Islet of Langerhans (tissue), 1 donor: ENCODE measurements at regions not wholly inside any gene's neighbourhood (a gene's known extent, or its start where the extent isn't known, plus 50 kb on each side); places are given as distances from the start of the nearest gene placed in this dataset.
"Not testable (repeated sequence)": the region's sequence is repeated elsewhere in the genome, so short reads cannot be mapped to it uniquely, and the experiment has no call there.

ENCODE experiments used
- FAIRE-seq: peaks from one replicate; lab custom pipeline; 2011; peaks lifted over from hg19 to GRCh38; lab: Jason Lieb, UNC

DNA sequence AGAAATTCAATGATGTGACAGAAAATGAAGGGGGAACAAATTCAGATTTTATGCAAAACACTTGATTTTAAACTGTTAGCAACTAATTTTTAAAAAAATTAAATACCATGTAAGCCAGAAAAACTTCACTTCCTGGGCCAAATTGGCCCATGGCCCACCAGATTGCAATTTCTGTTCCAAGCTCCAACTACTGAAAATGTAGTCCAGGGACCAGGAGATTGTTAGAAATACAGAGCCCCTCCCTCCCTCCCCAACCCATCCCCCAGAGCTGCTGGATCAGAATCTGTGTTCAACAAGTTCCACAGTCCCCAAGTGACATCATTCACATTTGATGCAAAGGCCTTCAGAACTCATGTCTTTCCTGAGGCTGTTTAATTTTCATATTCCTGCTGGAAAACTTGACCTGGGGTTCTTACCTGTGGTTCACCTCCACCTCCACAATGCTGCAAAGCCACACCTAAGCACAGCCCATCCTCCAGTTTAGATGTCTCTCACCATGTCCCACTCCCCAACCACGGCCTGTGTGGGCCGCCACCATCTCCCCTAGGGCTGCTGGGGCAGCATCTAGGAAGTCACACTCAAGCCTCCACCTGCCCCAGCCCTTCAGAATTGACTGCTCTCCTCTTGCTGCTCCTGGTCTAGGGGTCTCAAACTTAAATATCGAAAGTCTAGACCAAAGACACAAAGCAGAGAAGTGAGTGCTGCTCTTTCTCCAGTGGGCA, 482.0 kb downstream of the UQCRFS1 start:
- FAIRE-seq = no peak

DNA sequence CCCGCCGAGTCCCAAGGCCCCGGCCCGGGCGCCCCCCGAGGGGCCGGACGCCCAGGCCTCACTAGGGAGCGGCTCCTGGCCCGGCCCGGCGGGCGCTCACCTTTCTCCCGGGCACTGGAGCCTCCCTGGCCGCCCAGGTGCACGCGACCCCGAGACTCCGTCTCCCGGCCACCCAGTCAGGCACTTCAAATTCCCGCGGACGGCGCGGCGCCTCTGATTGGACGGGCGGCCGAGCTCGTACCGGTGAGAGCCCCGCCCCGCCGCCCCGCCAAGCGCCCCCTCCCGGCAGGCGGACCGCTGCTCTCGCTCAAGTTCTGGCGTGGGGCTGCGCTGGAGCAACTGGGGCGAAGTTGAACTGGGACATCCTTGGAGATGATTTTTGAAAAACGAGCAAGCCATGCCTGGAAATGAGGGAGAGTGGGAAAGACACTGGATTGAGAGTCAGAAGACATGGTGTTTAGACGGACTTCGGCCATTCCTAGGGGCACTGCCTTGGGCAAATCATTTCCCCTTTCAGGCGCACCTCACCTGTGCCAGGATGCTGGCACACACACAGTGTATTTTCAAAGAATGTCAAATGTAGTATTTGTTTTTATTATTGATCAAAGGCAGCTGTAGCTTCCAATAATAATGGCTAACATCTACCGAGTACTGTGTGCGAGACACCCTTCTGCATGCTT, 485.3 kb downstream of the UQCRFS1 start:
- FAIRE-seq = no peak

DNA sequence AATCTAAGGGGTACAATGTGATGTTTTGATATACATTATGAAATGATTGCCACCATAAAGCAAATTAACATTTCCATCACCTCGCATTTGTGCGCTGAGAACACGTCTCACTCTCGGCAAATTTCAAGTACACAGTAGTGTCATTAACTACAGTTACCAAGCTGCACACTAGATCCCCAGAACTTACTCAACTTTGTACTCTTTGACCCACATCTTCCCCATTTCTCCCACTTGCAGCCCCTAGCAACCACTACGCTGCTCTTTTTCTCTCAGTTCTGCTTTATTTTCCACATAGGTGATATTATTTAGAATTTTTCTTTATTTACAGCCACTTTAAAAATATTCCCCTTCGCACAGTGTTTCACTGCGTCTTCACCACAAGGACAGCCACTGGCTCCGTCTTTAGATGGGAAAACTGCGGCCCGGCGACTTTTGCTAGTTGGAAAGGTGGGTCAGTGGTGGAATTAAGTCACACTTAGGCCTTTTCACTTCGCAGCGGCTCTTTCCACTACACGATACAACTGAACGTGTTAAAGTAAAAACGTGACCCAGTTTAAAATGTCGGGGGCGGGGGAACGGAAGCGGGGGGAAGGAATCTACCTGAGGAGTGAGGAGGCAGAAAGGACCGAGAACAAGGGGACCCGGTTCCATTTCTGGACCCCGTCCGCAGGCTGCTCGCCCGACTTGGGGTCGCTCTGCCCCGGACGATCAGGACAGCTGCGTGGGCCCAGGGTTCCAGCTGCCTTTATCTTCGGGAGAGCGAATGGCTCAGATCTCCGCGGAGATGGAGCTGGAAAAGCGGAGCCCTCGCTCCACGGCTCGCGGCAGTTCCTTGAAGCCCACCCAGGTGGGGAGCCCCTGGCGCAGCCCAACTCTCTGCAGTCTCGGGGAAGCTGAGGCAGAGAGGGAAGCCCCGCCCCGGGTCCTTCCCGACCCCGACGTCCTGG, 486.1 kb downstream of the UQCRFS1 start:
- no peak for FAIRE-seq

DNA sequence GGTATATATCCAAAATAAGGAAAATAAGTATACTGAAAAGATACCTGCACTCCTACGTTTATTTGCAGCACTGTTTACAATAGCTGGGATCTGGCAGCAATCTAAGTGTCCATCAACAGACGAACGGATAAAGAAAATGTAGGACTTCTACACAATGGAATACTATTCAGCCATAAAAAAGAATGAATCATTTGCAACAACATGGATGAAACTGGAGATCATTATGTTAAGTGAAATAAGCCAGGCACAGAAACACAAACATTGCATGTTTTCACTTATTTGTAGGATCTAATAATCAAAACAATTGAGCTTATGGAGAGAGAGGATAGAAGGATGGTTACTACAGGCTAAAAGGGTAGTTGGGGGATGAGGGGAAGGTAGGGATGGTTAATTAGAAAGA, 494.0 kb downstream of the UQCRFS1 start:
- no peak for FAIRE-seq

DNA sequence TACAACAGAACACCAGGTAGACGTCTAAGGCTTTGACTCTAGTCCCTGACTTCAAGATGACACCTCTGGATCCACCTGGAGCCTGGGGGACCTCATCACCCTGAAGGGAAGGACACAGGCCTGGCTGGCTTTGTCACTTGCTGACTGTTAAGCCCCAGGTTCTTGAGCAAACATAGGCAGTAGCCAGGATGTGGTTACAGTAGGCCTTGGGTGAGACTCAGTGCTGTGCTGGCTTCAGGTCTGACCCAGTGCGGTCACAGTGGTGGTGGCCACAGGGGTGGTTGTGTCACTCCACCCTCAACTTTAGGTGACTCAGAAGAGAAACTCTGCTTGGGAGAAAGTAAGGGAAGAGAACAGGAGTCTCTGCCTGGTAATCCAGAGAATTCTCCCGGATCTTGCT, 497.8 kb downstream of the UQCRFS1 start:
- no peak for FAIRE-seq

DNA sequence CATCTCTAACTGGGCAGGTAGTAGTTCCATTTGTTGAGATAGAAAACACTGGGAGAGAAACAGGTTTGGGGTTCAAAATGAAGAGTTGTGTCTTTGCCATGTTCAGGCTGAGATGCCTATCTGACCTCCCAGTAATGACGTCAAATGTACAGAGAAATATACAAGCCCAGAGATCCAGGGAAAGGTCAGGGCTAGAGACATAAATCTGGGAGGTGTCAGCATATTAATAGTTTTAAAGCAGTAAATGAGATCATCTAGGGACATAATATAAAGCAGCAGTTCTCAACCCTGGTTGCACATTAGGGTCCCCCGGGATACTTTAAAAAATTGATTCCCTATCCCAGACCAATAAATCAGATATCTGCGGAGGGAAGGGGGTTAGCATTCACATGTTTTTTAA, 501.5 kb downstream of the UQCRFS1 start:
- no peak for FAIRE-seq

DNA sequence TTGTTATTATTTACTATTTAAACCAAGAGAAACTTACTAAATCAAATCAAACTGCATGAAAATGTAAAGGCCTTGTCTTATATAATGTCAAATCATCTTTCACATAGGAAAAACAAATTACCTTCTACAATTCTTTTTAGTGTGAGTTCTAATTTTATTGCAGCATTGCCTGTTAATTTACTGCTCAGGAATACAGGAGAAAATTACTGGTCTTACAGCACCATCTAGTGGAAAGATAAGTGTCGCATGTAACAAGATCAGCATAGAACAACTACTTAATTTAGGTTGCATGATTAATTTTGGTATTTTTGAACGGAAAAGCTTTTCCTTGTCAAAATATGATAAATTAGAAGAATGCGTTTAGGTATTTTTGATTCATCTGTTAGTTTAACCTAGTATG, 502.7 kb downstream of the UQCRFS1 start:
- FAIRE-seq = peak; percentile 100

DNA sequence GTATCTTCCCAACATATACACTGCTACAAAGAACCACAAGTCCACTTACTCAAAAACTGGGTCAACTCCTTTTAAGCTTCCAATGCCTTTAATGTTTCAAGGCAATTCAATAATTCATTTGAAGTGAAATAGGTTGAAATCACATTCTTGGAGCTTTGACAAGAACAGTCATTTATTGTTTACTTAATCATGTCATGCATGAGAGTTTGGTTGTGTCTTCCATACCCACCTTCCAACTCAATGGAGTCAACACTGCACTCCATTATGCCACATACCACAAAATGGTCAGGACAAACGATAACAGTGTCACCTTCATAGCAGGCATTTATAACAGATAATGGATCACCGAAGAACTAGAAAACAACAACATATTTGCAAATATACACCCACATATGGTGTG, 506.3 kb downstream of the UQCRFS1 start:
- FAIRE-seq = no peak

DNA sequence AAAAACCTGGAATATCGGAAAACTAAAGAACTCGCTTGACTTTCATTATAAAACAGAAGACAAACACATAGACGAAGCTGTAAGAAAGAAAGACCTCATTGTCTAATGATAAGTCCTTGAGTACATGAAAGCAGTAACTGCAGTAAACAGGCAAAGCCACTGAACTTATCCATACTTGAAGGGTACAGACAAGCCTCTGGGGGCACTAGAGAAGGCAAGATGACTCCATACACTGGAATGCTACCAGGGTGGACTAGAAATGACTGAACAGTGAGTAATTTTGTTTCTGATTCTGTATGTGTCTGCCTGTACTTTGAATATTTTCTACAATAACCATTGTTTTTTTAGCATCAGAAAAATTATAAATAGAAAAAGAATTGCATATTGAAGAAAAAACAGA, 507.9 kb downstream of the UQCRFS1 start:
- FAIRE-seq = no peak

DNA sequence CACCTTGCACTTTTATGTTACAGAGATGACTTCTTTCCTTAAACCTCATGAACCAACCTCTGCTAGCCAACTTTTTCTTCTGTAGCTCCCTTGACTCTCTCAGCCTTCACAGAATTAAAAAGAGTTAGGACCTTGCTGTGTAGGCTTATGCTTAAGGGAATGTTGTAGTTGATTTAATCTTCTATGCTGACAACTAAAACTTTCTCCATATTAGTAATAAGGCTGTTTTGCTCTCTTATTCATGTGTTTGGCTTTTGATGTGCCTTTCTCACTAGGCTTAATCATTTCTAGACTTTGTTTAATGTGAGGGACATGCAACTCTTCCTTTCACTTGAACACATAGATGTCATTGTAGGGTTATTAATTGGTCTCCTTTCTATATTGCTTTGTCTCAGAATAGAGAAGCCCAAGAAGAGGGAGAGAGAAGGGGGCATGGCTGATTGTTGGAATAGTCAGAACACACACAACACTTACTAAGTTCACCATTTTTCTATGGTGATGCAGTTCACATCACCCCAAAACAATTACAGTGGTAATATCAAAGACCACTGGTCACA, 509.5 kb downstream of the UQCRFS1 start:
- no peak for FAIRE-seq

DNA sequence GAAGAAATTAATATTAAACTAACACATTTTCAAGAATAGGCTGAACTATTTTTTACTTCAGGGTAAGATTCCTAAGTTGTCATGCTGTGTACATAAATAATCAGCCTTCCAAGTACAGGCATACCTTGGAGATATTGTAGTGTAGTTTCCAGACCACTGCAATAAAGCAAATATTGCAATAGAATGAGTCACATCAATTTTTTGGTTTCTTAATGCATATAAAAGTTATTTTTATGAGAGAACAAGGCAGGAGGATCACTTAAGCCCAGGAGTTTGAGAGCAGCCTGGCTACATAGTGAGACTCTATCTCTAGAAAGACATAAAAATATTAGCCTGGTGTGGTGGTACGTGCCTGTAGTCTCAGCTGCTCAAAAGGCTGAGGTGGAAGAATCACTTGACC, 511.5 kb downstream of the UQCRFS1 start:
- no peak for FAIRE-seq

DNA sequence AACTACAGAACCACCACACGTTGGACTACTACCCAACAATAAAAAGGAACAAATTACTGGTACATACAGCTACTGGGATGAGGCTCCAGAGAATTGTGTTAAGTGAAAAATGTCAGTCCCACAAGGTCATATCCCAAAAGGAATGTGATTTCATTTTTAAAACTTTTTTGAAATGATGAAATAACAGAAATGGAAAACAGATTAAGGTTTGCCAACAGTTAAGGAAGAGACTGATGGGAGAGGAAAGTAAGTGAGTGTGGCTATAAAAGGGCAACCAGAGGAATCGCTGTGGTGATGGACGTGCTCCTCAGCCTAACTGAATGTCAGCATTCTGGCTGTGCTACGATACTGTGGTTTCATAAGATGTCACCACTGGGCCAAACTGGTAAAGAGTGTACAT, 512.8 kb downstream of the UQCRFS1 start:
- no peak for FAIRE-seq

DNA sequence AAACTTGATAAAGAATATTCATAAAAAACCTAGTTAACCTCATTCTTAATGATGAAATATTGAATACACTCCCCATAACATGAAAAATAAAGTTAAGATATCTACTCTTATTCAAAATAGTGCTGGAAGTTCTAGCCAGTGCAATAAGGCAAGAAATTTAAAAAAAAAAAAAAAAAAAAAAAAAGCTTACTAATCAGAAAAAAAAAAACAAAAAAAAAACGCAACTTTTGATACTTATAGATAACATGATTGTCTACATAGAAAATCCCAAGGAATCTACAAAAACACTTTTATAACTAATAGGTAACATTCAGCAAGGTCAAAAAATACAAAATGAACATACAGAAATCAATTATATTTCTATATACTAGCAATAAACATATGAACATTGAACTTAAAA, 515.6 kb downstream of the UQCRFS1 start:
- FAIRE-seq = peak; percentile 9

DNA sequence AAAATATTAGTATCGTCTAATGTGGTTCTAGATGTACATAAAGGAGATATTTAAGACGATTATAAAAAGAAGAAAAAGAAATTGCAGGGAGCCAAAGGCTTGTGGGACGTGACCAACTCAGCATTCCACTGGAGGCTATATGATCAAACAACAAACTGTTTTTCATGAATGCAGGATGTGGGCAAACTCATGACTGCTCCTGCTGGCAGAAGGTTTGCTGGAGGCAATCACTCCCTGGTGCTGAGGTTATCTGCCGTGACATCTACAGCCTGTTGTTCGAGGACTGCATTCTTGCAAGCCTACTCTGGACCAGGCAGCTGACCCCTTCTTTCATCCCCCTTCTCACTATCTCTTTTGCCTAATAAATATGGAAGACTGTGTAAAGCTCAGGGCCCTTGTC, 518.1 kb downstream of the UQCRFS1 start:
- no peak for FAIRE-seq

DNA sequence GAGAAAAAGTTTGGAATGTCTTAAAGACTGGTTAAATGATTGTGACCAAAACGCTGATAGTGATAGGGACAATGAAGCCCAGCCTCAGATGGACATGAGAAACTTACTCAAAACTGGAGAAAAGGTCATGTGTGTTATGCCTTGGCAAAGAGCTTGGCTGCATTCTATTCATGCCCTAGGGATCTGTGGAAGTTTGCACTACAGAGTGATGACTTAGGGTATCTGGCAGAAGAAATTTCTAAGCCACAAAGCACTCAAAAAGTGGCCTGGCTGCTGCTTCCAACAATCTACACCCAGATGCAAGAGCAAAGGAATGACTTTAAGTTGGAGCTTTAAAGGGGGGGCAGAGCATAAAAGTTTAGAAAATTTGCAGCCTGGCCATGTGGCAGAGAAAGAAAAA, 521.3 kb downstream of the UQCRFS1 start:
- FAIRE-seq = no peak

DNA sequence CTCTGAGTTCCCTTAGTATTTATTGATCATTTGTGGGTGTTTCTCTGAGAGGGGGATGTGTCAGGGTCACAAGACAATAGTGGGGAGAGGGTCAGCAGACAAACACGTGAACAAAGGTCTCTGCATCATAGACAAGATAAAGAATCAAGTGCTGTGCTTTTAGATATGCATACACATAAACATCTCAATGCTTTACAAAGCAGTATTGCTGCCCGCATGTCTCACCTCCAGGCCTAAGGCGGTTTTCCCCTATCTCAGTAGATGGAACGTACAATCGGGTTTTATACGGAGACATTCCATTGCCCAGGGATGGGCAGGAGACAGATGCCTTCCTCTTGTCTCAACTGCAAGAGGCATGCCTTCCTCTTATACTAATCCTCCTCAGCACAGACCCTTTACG, 523.5 kb downstream of the UQCRFS1 start:
- FAIRE-seq = not testable (repeated sequence)

DNA sequence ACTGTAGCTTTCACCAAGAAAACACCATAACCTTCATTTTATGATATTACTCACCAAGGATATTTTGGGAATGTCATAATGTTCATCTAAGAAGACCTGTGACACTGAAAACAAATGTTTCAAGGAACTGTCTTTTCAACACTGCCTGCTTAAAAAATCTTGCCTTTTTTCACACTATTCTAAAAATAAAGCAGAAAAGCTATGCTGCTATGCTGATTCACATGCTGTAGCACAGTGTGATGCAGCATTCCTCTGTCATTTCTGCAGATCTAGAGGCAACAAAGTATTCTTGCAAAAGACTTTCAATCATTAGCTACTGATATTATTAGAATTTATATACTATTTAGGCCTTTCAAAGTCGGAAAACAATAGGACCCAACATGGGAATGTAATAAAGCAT, 525.7 kb downstream of the UQCRFS1 start:
- no peak for FAIRE-seq

DNA sequence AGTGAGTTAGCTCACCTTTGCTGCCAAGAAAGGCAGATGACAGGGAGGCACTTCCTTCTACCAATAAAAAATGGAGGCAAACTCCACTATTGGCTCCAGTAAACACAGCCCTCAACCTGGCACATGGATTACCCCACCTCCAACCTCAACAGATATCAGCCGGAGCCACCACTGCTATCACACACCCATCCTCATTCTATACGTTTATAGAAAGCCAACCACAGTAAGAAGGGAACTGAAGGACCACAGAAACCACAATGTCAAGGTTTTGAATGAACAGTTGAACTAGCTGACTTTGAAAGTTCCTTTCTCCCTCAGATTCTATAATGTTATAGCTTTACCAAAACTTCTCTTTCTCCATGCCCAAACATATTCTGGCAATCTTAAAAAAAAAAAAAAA, 526.2 kb downstream of the UQCRFS1 start:
- FAIRE-seq = no peak

DNA sequence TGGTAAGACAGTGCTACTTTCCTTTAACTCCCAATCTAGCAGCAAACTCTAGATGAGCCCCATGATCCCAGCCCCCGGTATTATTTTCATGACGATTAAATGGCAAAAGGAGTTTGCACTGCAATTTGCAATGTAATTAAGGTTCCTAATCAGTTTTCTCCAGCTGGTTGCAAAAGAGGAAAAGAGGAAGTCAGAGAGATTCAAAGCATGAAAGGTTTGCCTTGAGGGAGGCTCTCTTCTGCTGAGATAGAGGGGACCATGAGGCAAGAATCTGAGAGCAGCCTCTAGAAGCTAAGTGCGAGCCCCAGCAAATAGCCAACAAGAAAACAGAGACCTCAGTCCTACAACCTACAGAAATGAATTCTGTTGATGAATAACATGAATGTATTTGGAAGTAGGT, 527.1 kb downstream of the UQCRFS1 start:
- FAIRE-seq = no peak

DNA sequence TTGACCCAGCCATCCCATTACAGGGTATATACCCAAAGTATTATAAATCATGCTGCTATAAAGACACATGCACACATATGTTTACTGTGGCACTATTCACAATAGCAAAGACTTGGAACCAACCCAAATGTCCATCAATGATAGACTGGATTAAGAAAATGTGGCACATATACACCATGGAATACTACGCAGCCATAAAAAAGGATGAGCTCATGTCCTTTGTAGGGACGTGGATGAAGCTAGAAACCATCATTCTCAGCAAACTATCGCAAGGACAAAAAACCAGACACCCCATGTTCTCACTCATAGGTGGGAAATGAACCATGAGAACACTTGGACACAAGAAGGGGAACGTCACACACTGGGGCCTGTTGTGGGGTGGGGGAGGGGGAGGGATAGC, 527.9 kb downstream of the UQCRFS1 start:
- FAIRE-seq = not testable (repeated sequence)

DNA sequence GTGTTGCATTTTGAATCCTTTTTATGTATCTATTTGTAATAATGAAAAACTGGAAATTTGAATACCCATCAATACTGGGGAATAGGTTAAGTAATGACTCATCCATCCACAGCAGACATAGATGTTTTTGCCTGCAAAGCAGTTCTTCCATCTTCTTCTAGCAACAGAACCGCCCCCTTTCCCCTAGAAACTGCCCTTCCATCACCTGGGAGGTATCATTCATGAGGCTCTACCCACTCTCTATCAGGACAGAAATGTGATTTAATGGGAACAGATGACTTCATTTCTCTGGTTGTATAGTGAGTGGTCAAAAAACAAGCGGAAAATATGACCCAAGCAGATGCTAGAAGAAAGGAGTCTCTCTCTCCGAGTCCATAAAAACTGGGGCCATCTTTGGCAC, 532.8 kb downstream of the UQCRFS1 start:
- FAIRE-seq = no peak

DNA sequence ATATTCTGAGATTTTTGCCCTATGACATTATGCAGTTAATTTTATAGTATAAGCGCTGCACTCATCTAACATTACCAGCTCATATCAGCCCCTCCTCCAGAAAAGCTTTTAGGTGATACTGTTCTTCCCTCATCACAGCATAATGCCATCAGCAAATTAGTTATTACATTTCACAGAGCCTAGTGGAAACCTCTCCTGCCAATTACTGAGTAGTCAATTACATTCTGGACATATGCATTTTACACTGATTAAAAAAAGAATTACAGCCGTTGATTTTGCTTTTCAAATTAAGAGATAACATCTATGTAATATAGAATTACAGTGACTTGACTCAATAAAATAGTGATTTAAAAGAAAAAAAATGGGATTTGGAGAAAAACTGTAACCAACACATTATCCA, 542.1 kb downstream of the UQCRFS1 start:
- no peak for FAIRE-seq

DNA sequence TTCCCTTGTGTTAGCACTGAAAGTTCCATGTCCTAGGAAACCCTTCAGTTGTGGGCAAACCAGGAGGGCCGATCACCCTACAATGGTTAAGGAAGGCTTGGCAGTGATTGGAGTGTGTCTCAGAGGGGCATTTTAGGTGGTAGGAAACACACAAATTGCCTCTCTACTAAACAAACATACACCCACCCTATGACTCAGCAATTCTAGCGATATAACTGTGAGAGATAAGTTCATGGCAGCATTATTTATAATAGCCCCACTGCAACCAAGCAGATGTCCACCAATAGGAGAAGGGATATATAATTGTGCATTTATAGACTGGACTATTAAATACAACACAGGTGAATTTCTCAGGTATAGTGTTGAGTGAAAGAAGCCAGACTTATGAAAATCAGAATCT, 543.1 kb downstream of the UQCRFS1 start:
- no peak for FAIRE-seq
